Anterior cingulate cortex (tissue), 58 donors: ENCODE measurements at regions not wholly inside any gene's neighbourhood (a gene's known extent, or its start where the extent isn't known, plus 50 kb on each side); places are given as distances from the start of the nearest gene placed in this dataset.

Experiments
- DNase-seq, 58 donors: peaks; one replicate each; lab custom pipeline; 2025; lab: John Stamatoyannopoulos, UW

GRCh38 chr7:47669178-47669891 lies 87.4 kb upstream of the TNS3 start:
- DNase-seq, result peak in 19 of 58 donors; percentile 5 to 63 (median 17)

GRCh38 chr7:47666164-47666862 lies 84.4 kb upstream of the TNS3 start:
- DNase-seq, result no peak

- no peak for DNase-seq
These were observed 82.8 kb upstream of the TNS3 start for GRCh38 chr7:47664650-47665195.

GRCh38 chr7:47663851-47664250 lies 81.9 kb upstream of the TNS3 start:
- no peak for DNase-seq

GRCh38 chr7:47663213-47663612 lies 81.3 kb upstream of the TNS3 start:
- no peak for DNase-seq

GRCh38 chr7:47661051-47661714 lies 79.3 kb upstream of the TNS3 start:
- no peak for DNase-seq

- no peak for DNase-seq
These were observed 78.0 kb upstream of the TNS3 start for GRCh38 chr7:47659664-47660462.

GRCh38 chr7:47658886-47659635 lies 77.2 kb upstream of the TNS3 start:
- no peak for DNase-seq

GRCh38 chr7:47657126-47657525 lies 75.2 kb upstream of the TNS3 start:
- DNase-seq, result no peak

GRCh38 chr7:47654672-47655298 lies 72.9 kb upstream of the TNS3 start:
- DNase-seq, result no peak

GRCh38 chr7:47653550-47654411 lies 71.9 kb upstream of the TNS3 start:
- no peak for DNase-seq

GRCh38 chr7:47652591-47652990 lies 70.7 kb upstream of the TNS3 start:
- DNase-seq, result no peak

GRCh38 chr7:47651355-47652317 lies 69.7 kb upstream of the TNS3 start:
- DNase-seq, result no peak

GRCh38 chr7:47649919-47650318 lies 68.0 kb upstream of the TNS3 start:
- no peak for DNase-seq

- no peak for DNase-seq
These were observed 66.5 kb upstream of the TNS3 start for GRCh38 chr7:47648275-47648925.

- no peak for DNase-seq
These were observed 66.0 kb upstream of the TNS3 start for GRCh38 chr7:47647918-47648250.
